T47D (cell line): ENCODE measurements at regions not wholly inside any gene's neighbourhood (a gene's known extent, or its start where the extent isn't known, plus 50 kb on each side); places are given as distances from the start of the nearest gene placed in this dataset.

Source experiments
- DNase-seq, 2 experiments: peaks; one replicate each; pipeline versions ENCODE4 v3.0.0 to v3.0.0-alpha.2; 2011 to 2012; ENCODE audit warnings: low read depth in 1 of 2, low spot score in 1 of 2
- JUND ChIP-seq: IDR thresholded peaks from 2 replicates; pipeline ENCODE4 v1.6.1; 2012; ENCODE audit warnings: low read depth
- in situ Hi-C: cut with HindIII; loops from 2 replicates; pipeline ENCODE4 v1.10.0; 2016; ENCODE audit warnings: low sequenced_read_pairs, low pct_unique_long_range_greater_than_20kb

DNA sequence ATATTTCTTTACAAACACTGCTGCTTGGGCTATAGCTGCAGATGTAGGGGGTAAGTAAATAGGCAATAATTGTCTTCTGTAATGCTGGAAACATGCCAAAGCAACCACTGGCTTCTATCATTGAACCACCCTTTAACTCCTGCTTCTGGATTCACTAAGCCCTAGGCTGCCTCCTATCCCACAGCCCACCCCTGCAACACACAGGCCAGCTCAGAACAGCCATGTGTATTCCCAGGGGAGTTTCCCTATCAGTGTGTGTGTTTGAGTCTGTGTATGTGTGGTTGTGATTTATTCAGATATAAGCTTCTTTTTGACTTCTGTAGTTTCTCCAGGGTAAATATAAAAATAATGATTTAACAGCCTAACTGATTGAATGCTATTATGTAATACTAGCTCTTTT, 291.3 kb downstream of the PCDH10 start:
- no peak for TF ChIP-seq JUND
- in situ Hi-C loops, result no loop called here
- no peak for DNase-seq

DNA sequence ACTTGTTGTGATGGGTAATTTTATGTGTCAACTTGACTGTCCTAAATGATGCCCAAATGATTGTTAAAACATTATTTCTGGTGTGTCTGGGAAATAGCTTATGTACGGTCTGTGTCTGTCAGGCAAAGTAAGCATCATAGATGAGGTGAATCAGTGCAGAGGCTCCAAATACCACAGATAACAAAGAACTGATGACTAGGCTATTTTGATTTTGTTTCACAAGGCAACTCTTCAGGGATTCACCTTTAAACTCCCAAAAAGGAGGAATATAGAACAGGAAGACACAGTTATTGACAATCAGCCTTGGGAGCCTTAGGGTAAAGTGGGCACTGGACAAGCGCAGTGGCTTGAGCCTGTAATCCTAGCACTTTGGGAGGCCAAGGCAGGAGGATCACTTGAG, 290.7 kb downstream of the PCDH10 start:
- in situ Hi-C loops, result no loop called here
- no peak for TF ChIP-seq JUND
- no peak for DNase-seq

DNA sequence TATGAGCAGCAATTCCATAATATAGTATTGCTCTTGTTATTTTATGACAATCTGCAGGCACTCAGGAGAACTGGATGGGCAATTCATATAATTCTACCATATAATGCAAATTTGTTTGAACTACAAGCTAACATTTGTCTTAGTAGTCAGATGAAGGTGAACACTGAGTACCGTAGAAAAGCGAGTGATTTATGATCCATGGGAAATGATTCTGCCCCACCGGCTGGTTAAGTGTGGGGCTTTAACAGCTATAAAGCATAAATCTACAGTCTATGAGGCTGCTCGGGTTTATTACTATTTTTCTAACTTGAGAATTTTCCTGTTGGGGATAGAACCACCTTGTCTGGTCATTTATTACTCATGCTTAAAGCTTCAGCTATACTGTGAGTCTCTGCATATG, 275.5 kb downstream of the PCDH10 start:
- in situ Hi-C loops, result no loop called here
- TF ChIP-seq JUND, result no peak
- DNase-seq, result no peak

DNA sequence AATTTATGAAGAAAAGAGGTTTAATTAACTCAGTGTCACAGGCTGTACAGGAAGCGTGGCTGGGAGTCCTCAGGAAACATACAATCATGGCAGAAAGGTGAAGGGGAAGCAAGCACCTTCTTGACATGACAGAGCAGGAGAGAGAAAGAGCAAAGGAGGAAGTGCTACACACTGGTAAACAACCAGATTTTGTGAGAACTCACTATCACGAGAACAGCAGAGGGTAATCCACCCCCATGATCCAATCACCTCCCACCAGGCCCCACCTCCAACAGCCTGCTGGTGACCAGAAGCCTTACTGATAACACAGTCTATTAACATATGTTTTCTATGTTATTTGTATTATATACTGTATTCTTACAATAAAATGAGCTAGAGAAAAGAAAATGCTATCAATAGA, 254.8 kb downstream of the PCDH10 start:
- in situ Hi-C loops, result no loop called here
- TF ChIP-seq JUND, result no peak
- DNase-seq, result no peak

DNA sequence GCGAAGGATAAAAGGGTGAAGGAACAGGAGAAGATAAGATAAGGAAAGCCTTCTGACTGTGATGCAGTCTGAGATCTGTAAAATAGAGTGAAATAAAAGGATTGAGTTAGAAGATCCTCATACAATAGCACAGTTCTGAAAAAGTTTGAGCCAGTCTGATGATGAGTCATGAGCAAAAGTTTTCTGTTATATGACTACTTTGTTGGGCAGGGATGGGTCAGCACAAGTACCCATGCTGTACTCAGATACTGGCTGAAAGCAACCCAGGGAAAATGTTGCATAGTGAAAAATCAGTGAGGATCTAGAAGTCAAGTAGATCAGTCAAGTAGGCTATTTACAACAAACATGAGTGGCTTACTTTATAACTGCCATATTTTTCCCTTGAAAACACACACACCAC, 253.5 kb downstream of the PCDH10 start:
- TF ChIP-seq JUND, result no peak
- in situ Hi-C loops, result no loop called here
- no peak for DNase-seq

DNA sequence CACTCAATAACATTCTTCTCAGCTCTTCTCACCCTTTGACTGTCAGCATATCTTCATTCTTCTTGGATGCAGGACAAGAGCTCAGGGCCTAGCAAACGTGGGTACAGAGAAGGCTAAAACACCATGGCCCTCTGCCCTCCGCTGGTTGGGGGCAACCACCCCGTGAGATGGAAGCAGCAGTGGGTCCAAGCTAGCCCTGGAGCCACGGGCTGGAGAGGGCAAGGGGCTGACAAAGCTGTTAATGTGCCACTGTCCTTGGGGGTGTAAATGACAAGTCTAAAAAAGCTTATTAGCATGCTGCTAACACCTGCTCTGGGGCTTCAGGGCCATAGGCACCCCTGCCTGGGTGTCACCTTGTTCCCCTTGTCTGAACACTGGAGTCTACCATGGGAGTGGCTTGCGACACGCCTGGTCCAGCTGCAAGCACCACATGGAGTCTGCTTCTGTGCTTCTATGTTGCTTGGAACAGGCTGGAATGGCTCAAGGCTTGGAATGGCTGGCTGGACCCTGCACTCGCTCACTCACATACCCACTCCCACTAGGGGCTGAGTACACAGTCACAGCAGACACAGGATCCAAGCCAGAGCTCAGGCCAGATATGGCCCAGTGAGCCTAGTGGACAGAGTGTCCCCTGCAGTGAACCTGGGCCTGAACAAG, 246.0 kb downstream of the PCDH10 start:
- in situ Hi-C loops, result no loop called here
- TF ChIP-seq JUND, result no peak
- DNase-seq, result no peak

DNA sequence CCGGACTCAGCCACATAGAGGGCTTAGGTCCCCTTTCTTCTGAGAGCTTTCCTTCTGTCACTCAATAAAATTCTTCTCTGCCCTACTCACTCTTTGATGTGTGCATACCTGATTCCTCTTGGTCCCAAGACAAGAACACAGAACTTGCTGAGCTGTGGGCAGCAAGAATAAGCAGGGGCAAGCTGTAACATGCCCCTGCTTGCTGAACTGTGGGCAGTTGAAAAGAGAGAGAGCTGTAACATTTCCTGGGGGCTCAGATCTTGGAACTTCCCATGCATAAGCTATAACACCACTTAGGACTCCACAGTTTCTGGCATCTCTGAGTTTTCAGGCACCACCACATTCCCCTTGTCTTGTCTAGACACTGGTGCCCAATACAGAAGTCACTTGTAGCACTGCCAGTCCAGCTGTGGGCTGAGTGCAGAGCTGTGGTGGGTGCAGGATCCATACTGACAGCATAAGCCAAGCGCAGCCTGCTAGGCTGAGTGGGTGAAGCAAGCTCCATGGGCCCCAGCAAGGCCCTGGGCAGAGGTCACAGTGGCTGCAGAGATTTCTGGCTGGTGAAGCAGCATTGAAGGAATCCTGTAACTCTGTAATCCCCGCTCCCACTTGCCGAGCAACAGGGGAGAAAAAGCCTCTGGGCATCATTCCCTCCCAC, 241.2 kb downstream of the PCDH10 start:
- TF ChIP-seq JUND, result no peak
- DNase-seq, result no peak
- in situ Hi-C loops, result no loop called here

DNA sequence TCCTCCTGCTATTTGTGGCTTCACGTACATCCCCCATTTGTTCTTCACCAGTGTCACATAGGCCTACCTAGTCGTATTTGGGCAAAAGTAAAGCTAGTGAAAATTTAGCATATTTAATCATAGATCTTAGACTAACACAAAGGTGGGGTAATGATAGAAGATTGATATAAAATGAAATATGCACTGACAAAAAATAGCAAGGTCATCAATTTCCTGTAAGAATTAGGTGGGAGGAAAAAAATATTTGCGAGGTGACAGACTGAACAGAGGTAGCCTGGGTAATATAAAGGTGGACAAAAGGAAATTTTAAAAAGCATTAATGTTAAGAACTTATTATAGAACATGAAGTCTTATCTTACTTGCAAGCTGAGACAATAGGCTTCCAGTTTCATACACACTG, 239.9 kb downstream of the PCDH10 start:
- DNase-seq, result no peak
- in situ Hi-C loops, result no loop called here
- TF ChIP-seq JUND, result no peak

DNA sequence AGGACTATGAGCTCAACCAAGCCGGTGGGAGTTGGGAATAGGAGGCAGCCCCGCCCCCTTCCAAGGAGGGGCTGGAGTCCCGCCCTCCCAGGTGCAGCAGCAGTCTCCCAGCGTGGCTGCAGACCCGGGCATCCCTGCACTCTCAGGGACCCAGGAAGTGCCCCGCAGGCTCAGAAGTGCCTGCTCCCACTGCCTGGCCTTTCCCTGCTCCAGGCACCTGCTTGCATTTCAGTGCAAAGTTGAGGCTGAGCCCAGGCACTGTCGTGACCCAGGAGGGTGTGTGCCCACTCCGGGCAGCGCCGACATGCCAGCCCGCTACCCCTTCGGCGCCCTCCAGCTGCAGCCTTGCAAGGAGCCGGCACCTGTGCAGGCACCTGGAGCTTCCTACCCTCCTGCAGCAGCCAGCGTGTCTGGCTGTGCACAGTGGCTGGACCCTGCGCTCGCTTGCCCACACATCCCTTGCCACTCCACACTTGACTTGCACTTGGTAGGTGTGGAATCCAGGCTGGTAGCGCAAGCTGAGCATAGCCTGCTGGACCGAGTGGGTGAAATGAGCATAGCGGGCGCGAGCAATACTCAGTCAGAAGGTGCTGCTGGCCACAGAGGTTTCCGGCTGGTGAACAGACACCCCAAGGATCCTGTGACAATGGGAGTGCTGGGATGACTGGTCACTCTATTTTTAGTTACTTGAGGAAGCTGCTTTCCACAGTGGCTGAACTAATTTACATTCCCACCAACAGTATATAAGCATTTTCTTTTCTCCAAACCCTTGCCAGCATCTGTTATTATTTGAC, 236.3 kb downstream of the PCDH10 start:
- no peak for DNase-seq
- no peak for TF ChIP-seq JUND
- in situ Hi-C loops, result no loop called here

DNA sequence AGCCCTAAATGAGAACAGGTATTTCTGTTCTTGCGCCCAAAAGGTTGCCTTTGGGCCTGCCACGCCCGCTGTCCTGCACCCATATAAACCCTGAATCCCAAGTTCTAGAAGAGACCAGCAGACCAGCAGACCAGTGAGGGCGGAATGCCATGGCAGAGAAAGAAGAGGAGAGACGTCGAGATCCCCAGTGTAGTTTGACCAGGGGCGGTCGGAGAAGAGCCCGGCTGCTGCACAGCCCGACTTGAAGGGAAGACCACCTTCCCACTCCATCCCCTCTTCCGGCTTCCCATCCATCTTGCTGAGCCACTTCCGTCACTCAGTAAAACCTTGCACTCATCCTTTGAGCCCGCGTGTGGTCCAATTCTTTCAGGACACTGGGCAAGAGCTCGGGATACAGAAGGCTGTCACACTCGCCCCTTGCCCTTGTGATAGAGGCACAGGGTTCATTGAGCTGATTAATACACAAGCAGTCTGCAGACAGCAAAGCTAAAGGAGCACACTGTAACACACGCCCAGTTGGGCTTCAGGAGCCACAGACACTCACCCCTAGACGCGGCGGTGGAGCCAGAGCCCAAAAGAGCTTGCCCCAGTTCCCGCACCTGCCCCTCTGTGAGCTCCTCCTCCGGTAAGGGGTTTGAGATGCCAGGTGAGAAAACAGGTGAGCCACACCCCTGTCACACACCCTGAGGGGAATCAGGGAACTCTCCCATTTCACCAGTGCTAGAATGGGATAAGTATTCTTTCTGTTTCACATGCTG, 230.8 kb downstream of the PCDH10 start:
- DNase-seq, result no peak
- in situ Hi-C loops, result no loop called here
- no peak for TF ChIP-seq JUND

DNA sequence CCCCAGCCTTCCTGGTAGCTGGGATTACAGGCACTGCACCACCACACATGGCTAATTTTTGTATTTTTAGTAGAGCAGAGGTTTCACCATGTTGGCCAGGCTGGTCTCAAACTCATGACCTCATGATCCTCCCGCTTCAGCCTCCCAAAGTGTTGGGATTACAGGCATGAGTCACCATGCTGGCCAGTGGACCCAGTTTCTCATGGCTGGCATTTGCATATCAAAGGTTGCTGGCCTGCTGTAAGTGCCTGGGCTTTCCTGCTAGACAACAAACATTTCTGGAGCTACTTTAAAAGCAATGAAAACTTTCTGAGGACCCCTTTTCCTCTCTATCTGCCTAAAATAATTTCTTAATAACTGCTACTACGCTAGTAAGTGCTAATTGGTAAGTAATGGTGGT, 228.2 kb downstream of the PCDH10 start:
- DNase-seq, result no peak
- TF ChIP-seq JUND, result no peak
- in situ Hi-C loops, result no loop called here

DNA sequence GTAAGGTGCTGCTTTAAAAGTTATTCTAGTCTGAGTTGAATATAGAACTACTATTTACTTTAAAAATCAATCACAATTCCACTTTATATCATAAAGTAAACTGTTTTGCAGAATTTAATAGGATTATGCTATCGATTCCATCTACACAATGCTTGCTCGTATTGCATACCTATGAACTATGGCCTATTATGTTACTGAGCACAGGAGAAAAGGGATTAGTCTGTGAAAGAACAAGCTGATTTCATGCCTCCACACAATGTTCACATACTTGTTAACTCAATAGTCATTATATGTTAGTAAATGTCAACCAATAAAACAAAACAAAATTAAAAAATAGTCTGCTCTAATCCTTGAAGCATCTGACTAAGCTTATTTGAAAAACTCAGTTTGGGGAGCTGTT, 223.6 kb downstream of the PCDH10 start:
- no peak for DNase-seq
- in situ Hi-C loops, result no loop called here
- TF ChIP-seq JUND, result no peak

DNA sequence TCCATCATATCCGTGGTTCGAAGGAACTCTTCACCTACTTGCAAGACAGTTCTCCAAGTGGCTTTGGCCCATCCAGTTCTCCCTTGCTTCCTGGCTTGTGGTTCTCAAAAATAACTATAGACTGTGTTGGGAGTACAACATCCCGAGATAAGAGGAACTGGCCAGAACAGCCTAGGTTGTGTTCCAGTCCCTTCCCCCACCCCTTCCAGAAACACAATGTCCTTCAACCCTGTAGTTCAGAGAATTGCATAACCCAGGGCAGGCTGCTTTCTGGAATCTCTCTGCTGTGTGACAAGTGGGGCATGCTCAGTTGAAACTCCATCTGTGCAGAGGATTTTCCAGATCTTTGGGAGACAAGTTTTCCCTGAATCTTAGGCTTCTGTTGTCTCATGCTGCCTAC, 206.5 kb downstream of the PCDH10 start:
- DNase-seq, result no peak
- TF ChIP-seq JUND, result no peak
- in situ Hi-C loops, result no loop called here
